DND-41 (cell line): ENCODE measurements at regions not wholly inside any gene's neighbourhood (a gene's known extent, or its start where the extent isn't known, plus 50 kb on each side); places are given as distances from the start of the nearest gene placed in this dataset.

Source experiments
- ATAC-seq: fragments of 200-7000 bp; cut with Tn5 transposase; 3 replicates; pipeline ENCODE4 v1.9.1; 2021; ENCODE audit warnings: low read depth; ENCODE audit not compliant: insufficient read depth
- DNase-seq: peaks from one replicate; pipeline ENCODE4 v3.0.0-alpha.2; 2020
- H2AFZ ChIP-seq: 2 replicates; pipeline ENCODE4 v1.6.0; 2012; ENCODE audit warnings: low read depth, low read length
- H3K27ac ChIP-seq: 2 replicates; pipeline ENCODE4 v1.5.1; 2012; ENCODE audit warnings: low read length, inconsistent platforms
- H3K27me3 ChIP-seq: fragments of 200-600 bp; sonication (generic); 2 replicates; pipeline ENCODE4 v1.6.0; 2012; ENCODE audit warnings: low read length, mild to moderate bottlenecking, inconsistent platforms; ENCODE audit not compliant: insufficient read depth, poor library complexity
- H3K36me3 ChIP-seq: 2 replicates; pipeline ENCODE4 v1.5.1; 2012; ENCODE audit warnings: low read length, inconsistent platforms; ENCODE audit not compliant: insufficient read depth
- H3K4me1 ChIP-seq: 2 replicates; pipeline ENCODE4 v1.5.1; 2012; ENCODE audit warnings: mild to moderate bottlenecking, low read length; ENCODE audit not compliant: insufficient read depth
- H3K4me2 ChIP-seq: 2 replicates; pipeline ENCODE4 v1.6.0; 2012; ENCODE audit warnings: mild to moderate bottlenecking, moderate library complexity, low read length, inconsistent platforms; ENCODE audit not compliant: insufficient read depth
- H3K4me3 ChIP-seq, 2 experiments: fragments of 200-600 bp in 1 of 2; shearing (Covaris generic) in 1 of 2; 2 replicates each; pipeline ENCODE4 v1.5.1; 2012 to 2016; ENCODE audit warnings: inconsistent platforms in 2 of 2, low read length in 2 of 2, mild to moderate bottlenecking in 2 of 2, low read depth in 1 of 2, moderate library complexity in 1 of 2
- H3K79me2 ChIP-seq: 2 replicates; pipeline ENCODE4 v1.6.0; 2012; ENCODE audit warnings: low read length, inconsistent platforms; ENCODE audit not compliant: insufficient read depth
- H3K9ac ChIP-seq: 2 replicates; pipeline ENCODE4 v1.6.0; 2012; ENCODE audit warnings: low read depth, mild to moderate bottlenecking, inconsistent platforms, low read length, moderate library complexity
- H3K9me3 ChIP-seq: 2 replicates; pipeline ENCODE4 v1.5.1; 2012; ENCODE audit warnings: low read length, moderate library complexity, mild to moderate bottlenecking, inconsistent platforms; ENCODE audit not compliant: insufficient read depth, severe bottlenecking
- H4K20me1 ChIP-seq: 2 replicates; pipeline ENCODE4 v1.6.0; 2012; ENCODE audit warnings: low read length; ENCODE audit not compliant: insufficient read depth
- EZH2 ChIP-seq: IDR thresholded peaks from 3 replicates; pipeline ENCODE4 v1.6.1; 2012; ENCODE audit warnings: borderline replicate concordance, low read depth, mild to moderate bottlenecking, moderate library complexity, low read length, inconsistent platforms; ENCODE audit not compliant: severe bottlenecking
- TF ChIP-seq, protein P1 (sequence below): IDR thresholded peaks from 2 replicates; pipeline ENCODE4 v1.5.1; 2012; ENCODE audit warnings: borderline replicate concordance, low read length, moderate library complexity, mild to moderate bottlenecking; ENCODE audit not compliant: poor library complexity, severe bottlenecking; ENCODE audit errors: extremely low read depth

DNA sequence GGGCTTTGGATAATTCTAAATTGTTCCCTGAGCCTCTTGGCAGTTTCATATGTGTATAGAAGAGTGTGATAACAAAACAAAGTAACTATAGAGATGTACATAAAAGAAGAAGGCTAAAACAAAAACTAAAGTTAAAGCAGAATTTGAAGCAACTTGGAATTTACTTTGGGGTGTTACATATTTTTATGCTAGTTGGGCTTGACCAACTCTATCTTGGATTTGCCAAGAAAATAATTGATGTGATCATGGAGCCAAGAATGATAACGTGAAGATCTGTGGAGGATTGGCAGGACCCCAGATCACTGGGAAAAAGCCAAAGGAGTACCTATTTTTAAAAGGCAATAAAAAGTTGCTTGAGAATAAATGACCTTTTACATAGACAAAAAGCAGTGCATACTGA lies 206.9 kb downstream of the LMO4 start:
- no peaks in the 10 kb centered on the region for H3K36me3 ChIP-seq
- no peak for DNase-seq
- H2AFZ ChIP-seq = no peak overlapping the region
- H3K9ac ChIP-seq = no peak overlapping the region
- no peak for ATAC-seq
- no peaks in the 10 kb centered on the region for H4K20me1 ChIP-seq
- H3K4me3 ChIP-seq = no peak overlapping the region
- H3K4me2 ChIP-seq = no peak overlapping the region
- TF ChIP-seq EZH2 = no peak
- TF ChIP-seq, protein P1, sequence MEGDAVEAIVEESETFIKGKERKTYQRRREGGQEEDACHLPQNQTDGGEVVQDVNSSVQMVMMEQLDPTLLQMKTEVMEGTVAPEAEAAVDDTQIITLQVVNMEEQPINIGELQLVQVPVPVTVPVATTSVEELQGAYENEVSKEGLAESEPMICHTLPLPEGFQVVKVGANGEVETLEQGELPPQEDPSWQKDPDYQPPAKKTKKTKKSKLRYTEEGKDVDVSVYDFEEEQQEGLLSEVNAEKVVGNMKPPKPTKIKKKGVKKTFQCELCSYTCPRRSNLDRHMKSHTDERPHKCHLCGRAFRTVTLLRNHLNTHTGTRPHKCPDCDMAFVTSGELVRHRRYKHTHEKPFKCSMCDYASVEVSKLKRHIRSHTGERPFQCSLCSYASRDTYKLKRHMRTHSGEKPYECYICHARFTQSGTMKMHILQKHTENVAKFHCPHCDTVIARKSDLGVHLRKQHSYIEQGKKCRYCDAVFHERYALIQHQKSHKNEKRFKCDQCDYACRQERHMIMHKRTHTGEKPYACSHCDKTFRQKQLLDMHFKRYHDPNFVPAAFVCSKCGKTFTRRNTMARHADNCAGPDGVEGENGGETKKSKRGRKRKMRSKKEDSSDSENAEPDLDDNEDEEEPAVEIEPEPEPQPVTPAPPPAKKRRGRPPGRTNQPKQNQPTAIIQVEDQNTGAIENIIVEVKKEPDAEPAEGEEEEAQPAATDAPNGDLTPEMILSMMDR = no peak
- no peaks in the 10 kb centered on the region for H3K4me1 ChIP-seq
- no peaks in the 10 kb centered on the region for H3K27me3 ChIP-seq
- no peaks in the 10 kb centered on the region for H3K79me2 ChIP-seq
- H3K9me3 ChIP-seq = no peaks in the 10 kb centered on the region
- H3K27ac ChIP-seq = no peak overlapping the region

DNA sequence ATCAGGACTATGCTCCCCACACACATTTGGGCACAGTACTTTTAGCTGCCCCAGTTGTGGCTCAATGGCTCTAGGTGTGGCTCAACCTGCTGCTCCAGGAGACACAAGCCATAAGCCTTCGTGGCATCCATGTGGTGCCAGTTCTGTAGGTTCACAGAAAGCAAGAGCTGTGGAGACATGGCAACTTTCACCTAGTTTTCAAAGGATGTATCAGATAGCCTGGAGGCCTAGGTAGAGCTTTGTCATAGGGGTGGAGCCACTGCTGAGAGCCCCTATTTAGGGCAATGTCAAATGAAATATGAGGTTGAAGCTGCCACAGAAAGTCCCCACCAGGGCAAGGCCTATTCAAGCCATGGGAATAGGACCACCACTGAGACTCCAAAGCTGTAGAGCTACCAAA lies 210.5 kb downstream of the LMO4 start:
- Histone ChIP-seq H3K4me3 (no peak overlapping the region), H3K36me3 (no peaks in the 10 kb centered on the region), H3K79me2 (no peaks in the 10 kb centered on the region), H3K9me3 (no peaks in the 10 kb centered on the region), H2AFZ (no peak overlapping the region), H3K4me2 (no peak overlapping the region), H3K27ac (no peak overlapping the region), H3K9ac (no peak overlapping the region), H3K27me3 (no peaks in the 10 kb centered on the region), H4K20me1 (no peaks in the 10 kb centered on the region), H3K4me1 (no peaks in the 10 kb centered on the region)
- ATAC-seq (no peak), DNase-seq (no peak)
- TF ChIP-seq, protein P1 = no peak
- TF ChIP-seq EZH2 = no peak

DNA sequence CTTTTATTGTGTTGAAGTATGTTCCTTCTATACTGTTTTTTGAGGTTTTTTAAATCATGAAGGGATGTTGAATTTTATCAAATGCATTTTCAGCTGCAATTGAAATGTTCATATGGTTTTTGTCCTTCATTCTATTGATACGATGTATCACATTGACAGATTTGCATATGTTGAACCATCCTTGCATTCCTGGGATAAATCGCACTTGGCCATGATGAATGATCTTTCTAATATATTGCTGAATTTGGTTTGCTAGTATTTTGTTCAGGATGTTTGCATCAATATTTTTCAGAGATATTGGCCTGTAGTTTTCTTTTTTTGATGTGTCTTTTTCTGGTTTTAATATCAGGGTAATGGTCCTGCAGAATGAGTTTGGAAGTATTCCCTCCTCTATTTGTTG lies 214.0 kb downstream of the LMO4 start:
- no peak for TF ChIP-seq EZH2
- TF ChIP-seq, protein P1 = no peak
- Histone ChIP-seq H3K4me3 (no peak overlapping the region), H3K79me2 (no peaks in the 10 kb centered on the region), H3K9ac (no peak overlapping the region), H3K9me3 (no peaks in the 10 kb centered on the region), H3K4me1 (no peaks in the 10 kb centered on the region), H4K20me1 (no peaks in the 10 kb centered on the region), H2AFZ (no peak overlapping the region), H3K36me3 (no peaks in the 10 kb centered on the region), H3K27me3 (no peaks in the 10 kb centered on the region), H3K27ac (no peak overlapping the region), H3K4me2 (no peak overlapping the region)
- ATAC-seq = no peak
- no peak for DNase-seq

DNA sequence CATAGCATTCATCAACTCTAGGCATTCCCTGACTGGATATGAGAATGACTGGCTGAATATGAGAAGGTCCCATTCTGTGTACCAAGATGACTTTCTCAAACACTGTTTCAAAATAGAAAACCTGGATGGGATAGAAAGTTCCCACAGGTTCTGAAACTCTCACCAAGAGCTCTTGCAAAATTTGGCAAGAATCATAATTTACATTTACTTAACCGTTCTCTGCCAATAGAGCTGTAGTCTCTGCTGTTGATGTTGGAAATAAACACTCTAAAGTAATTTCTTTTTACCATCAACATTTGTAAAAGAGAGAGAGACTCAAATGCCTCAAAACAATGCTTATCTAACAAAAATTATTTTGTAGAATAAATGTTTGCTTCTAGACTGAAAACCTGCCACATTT lies 221.1 kb downstream of the LMO4 start:
- no peak for TF ChIP-seq EZH2
- TF ChIP-seq, protein P1 = no peak
- no peaks in the 10 kb centered on the region for H3K4me1 ChIP-seq
- no peak overlapping the region for H2AFZ ChIP-seq
- H4K20me1 ChIP-seq = no peaks in the 10 kb centered on the region
- H3K27me3 ChIP-seq = no peaks in the 10 kb centered on the region
- no peaks in the 10 kb centered on the region for H3K79me2 ChIP-seq
- no peak for DNase-seq
- H3K36me3 ChIP-seq = no peaks in the 10 kb centered on the region
- H3K9me3 ChIP-seq = no peaks in the 10 kb centered on the region
- no peak overlapping the region for H3K9ac ChIP-seq
- no peak overlapping the region for H3K4me3 ChIP-seq
- H3K27ac ChIP-seq = no peak overlapping the region
- H3K4me2 ChIP-seq = no peak overlapping the region
- ATAC-seq = no peak
